OCI-LY3 (cell line): ENCODE measurements at regions not wholly inside any gene's neighbourhood (a gene's known extent, or its start where the extent isn't known, plus 50 kb on each side); places are given as distances from the start of the nearest gene placed in this dataset.

ENCODE experiments used
- CTCF ChIP-seq: fragments of 200-600, 300-600 bp; sonication (generic); IDR thresholded peaks from 2 replicates; pipeline ENCODE4 v1.5.1; 2014; ENCODE audit warnings: antibody characterized with exemption, low read length, low read depth
- EZH2phosphoT487 ChIP-seq: fragments of 200-600 bp; shearing (Covaris generic); IDR thresholded peaks from 2 replicates; pipeline ENCODE4 v1.6.1; 2018; ENCODE audit warnings: antibody characterized with exemption, mixed run types, low read depth

- TF ChIP-seq CTCF (no peak), EZH2phosphoT487 (no peak)
These were observed 563.3 kb upstream of the HS3ST5 start for GRCh38 chr6:114906096-114906495.
